ENCODE measurements at regions not wholly inside any gene's neighbourhood (a gene's known extent, or its start where the extent isn't known, plus 50 kb on each side); places are given as distances from the start of the nearest gene placed in this dataset.
A peak's percentile ranks its signal among the peaks of the same experiment; 100 is the strongest.
"Not testable (repeated sequence)": the region's sequence is repeated elsewhere in the genome, so short reads cannot be mapped to it uniquely, and the experiment has no call there.

- TF ChIP-seq MYC (IDR thresholded peaks at IDR 0.05; ENCODE audit: low read depth, low read length): no peak
- TF ChIP-seq CTCF (IDR thresholded peaks at IDR 0.05; ENCODE audit: low read depth, low read length): no peak
- no peak for TF ChIP-seq MAX (IDR thresholded peaks at IDR 0.05; ENCODE audit: low read depth, low read length)
- no peak for TF ChIP-seq POLR2A (IDR thresholded peaks at IDR 0.05; ENCODE audit: extremely low read depth, insufficient read length)
- no peak for DNase-seq (ENCODE audit: low read depth)
- H3K4me3 ChIP-seq (ENCODE audit: low read depth, low read length): no peak overlapping the region
Measured at GRCh38 chr10:25107756-25108155, 67.0 kb upstream of the GPR158 start.

GRCh38 chr10:25109896-25110295 lies 64.9 kb upstream of the GPR158 start:
- H3K4me3 ChIP-seq (ENCODE audit: low read depth, low read length); DNase-seq (ENCODE audit: low read depth): not testable (repeated sequence)

GRCh38 chr10:25112016-25112415 lies 62.8 kb upstream of the GPR158 start:
- no peak for DNase-seq (ENCODE audit: low read depth)
- H3K4me3 ChIP-seq (ENCODE audit: low read depth, low read length): no peak overlapping the region
- TF ChIP-seq POLR2A (IDR thresholded peaks at IDR 0.05; ENCODE audit: extremely low read depth, insufficient read length): no peak
- no peak for TF ChIP-seq MAX (IDR thresholded peaks at IDR 0.05; ENCODE audit: low read depth, low read length)
- no peak for TF ChIP-seq MYC (IDR thresholded peaks at IDR 0.05; ENCODE audit: low read depth, low read length)
- no peak for TF ChIP-seq CTCF (IDR thresholded peaks at IDR 0.05; ENCODE audit: low read depth, low read length)

GRCh38 chr10:25113191-25114035 lies 61.4 kb upstream of the GPR158 start:
- TF ChIP-seq POLR2A (IDR thresholded peaks at IDR 0.05; ENCODE audit: extremely low read depth, insufficient read length) (no peak), CTCF (IDR thresholded peaks at IDR 0.05; ENCODE audit: low read depth, low read length) (peak; percentile 67), MYC (IDR thresholded peaks at IDR 0.05; ENCODE audit: low read depth, low read length) (no peak), MAX (IDR thresholded peaks at IDR 0.05; ENCODE audit: low read depth, low read length) (no peak)
- no peak overlapping the region for H3K4me3 ChIP-seq (ENCODE audit: low read depth, low read length)
- DNase-seq (ENCODE audit: low read depth): peak; percentile 60

GRCh38 chr10:25114036-25114411 lies 60.8 kb upstream of the GPR158 start:
- no peak overlapping the region for H3K4me3 ChIP-seq (ENCODE audit: low read depth, low read length)
- no peak for DNase-seq (ENCODE audit: low read depth)
- TF ChIP-seq POLR2A (IDR thresholded peaks at IDR 0.05; ENCODE audit: extremely low read depth, insufficient read length) (no peak), MAX (IDR thresholded peaks at IDR 0.05; ENCODE audit: low read depth, low read length) (no peak), CTCF (IDR thresholded peaks at IDR 0.05; ENCODE audit: low read depth, low read length) (no peak), MYC (IDR thresholded peaks at IDR 0.05; ENCODE audit: low read depth, low read length) (no peak)

- no peak for DNase-seq (ENCODE audit: low read depth)
- no peak for TF ChIP-seq MAX (IDR thresholded peaks at IDR 0.05; ENCODE audit: low read depth, low read length)
- no peak for TF ChIP-seq POLR2A (IDR thresholded peaks at IDR 0.05; ENCODE audit: extremely low read depth, insufficient read length)
- no peak for TF ChIP-seq MYC (IDR thresholded peaks at IDR 0.05; ENCODE audit: low read depth, low read length)
- TF ChIP-seq CTCF (IDR thresholded peaks at IDR 0.05; ENCODE audit: low read depth, low read length): no peak
- H3K4me3 ChIP-seq (ENCODE audit: low read depth, low read length): no peak overlapping the region
Measured at GRCh38 chr10:25117757-25118156, 57.0 kb upstream of the GPR158 start.
